ENCODE measurements at regions not wholly inside any gene's neighbourhood (a gene's known extent, or its start where the extent isn't known, plus 50 kb on each side); places are given as distances from the start of the nearest gene placed in this dataset.

DNA sequence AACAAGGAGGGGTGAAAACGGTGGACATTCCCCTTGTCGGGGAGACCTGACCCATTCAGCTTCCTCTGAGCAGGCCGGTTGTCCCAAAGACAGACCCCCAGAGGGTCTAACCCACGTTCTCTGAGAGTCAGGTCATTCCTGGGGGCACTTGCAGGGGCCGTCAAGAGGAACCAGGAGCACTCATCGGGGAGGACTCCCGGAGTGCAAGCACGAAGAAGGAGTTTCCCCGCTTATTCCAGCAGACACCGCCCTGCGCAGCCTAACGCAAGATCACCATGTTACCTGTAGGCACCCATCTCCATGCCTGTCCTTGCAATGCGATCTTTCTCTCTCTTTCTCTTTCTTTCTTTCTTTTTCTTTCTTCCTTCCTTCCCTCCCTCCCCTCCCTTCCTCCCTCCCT lies 154.2 kb downstream of the SHOX start:
- ATAC-seq (ENCODE audit: low read depth) = no peak
- in situ Hi-C loops (cut with MboI; ENCODE audit: low sequenced_read_pairs) (no loop called here), dilution Hi-C loops (cut with HindIII; ENCODE audit: low sequenced_read_pairs, unreplicated experiment) (no loop called here), intact Hi-C loops (cut with micrococcal nuclease) (no loop called here)
- Histone ChIP-seq H3K79me1 (ENCODE audit: low read depth in 1 of 2, low read length in 2 of 2) (no peaks in the 10 kb centered on the region), H3K4me2 (ENCODE audit: low read depth, low read length) (no peak overlapping the region), H3K9me3 (ENCODE audit: control insufficient read depth, insufficient read depth, low read length) (peaks cover 18% of the 10 kb centered on the region), H4K91ac (ENCODE audit: insufficient read depth, low read depth, low read length) (no peak overlapping the region), H3K4me1 (ENCODE audit: control insufficient read depth, insufficient read depth, low read length) (no peaks in the 10 kb centered on the region), H3K23ac (ENCODE audit: low read depth, low read length) (no peak overlapping the region), H2BK15ac (ENCODE audit: low read depth, low read length) (no peak overlapping the region), H2AK9ac (replicated peaks; ENCODE audit: low read depth, low read length, poor library complexity) (no peak overlapping the region), H3K36me3 (ENCODE audit: control insufficient read depth, insufficient read depth, low read length) (no peaks in the 10 kb centered on the region), H2BK20ac (ENCODE audit: low read depth, low read length) (no peak overlapping the region), H3K56ac (ENCODE audit: extremely low read depth, insufficient read depth, low read length) (no peak overlapping the region), H3K9me1 (ENCODE audit: insufficient read depth, low read length) (no peaks in the 10 kb centered on the region), H3K18ac (ENCODE audit: low read depth, low read length) (no peak overlapping the region), H2AFZ (replicated peaks; ENCODE audit: low read length, poor library complexity) (no peak overlapping the region), H3K27me3 (ENCODE audit: control insufficient read depth, insufficient read depth, low read length) (no peaks in the 10 kb centered on the region), H3K4me3 (ENCODE audit: insufficient read depth, low read depth, low read length) (no peak overlapping the region), H4K20me1 (ENCODE audit: insufficient read depth, low read length) (no peaks in the 10 kb centered on the region), H3K4ac (ENCODE audit: low read depth, low read length) (no peak overlapping the region), H2AK5ac (ENCODE audit: low read depth, low read length) (no peak overlapping the region), H2BK5ac (ENCODE audit: low read depth, low read length, poor library complexity, severe bottlenecking) (no peak overlapping the region), H2BK120ac (ENCODE audit: low read depth, low read length) (no peak overlapping the region), H3K14ac (replicated peaks; ENCODE audit: low read depth, low read length) (no peak overlapping the region), H4K5ac (ENCODE audit: low read depth, low read length) (no peak overlapping the region), H3K9ac (ENCODE audit: low read depth, low read length) (no peak overlapping the region), H4K8ac (ENCODE audit: low read depth in 2 of 2, low read length in 2 of 2) (no peak overlapping the region), H3K27ac (ENCODE audit: insufficient read depth, low read length) (no peak overlapping the region)
- TF ChIP-seq MXI1 (IDR thresholded peaks at IDR 0.05; ENCODE audit: borderline replicate concordance, low read depth, low read length) (no peak), CHD1 (IDR thresholded peaks at IDR 0.05; ENCODE audit: low read depth, low read length) (no peak), BHLHE40 (IDR thresholded peaks at IDR 0.05; ENCODE audit: low read depth, low read length) (no peak)
- TF ChIP-seq, protein P1, sequence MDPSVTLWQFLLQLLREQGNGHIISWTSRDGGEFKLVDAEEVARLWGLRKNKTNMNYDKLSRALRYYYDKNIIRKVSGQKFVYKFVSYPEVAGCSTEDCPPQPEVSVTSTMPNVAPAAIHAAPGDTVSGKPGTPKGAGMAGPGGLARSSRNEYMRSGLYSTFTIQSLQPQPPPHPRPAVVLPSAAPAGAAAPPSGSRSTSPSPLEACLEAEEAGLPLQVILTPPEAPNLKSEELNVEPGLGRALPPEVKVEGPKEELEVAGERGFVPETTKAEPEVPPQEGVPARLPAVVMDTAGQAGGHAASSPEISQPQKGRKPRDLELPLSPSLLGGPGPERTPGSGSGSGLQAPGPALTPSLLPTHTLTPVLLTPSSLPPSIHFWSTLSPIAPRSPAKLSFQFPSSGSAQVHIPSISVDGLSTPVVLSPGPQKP (IDR thresholded peaks at IDR 0.05; ENCODE audit: borderline replicate concordance, low read depth, low read length) = no peak
- ChIA-PET POLR2A (ENCODE audit: unreplicated experiment) (no interaction called here), CTCF (no interaction called here)
- 80% methylated on average over 12 of the region's 13 CpGs; no CpG with 5 or more reads in 1 of the 2 experiments for WGBS, 2 experiments (ENCODE audit: extremely low coverage in 2 of 2, insufficient read length in 1 of 2)
- no peak for DNase-seq
- BruUV-seq (replicated peaks) = no TSS peak
